ENCODE measurements at regions not wholly inside any gene's neighbourhood (a gene's known extent, or its start where the extent isn't known, plus 50 kb on each side); places are given as distances from the start of the nearest gene placed in this dataset.

DNA sequence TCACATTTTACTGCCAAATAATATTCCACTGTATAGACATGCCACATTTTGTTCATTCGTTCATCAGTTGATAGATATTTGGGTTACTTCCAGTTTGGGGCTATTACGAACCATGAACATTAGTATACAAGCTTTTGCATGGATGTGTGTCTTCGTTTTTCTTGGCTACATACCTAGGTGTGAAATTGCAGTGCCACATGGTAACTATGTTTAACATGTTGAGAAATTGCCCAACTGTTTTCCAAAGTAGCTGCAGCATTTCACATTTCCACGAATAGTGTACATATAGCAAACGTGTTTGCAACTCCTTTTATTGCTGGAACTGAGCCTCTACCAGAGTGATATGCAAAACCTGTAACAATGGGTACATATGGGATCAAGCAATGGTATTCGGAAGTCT lies 221.5 kb downstream of the VEGFC start:
- TF ChIP-seq, protein P1, sequence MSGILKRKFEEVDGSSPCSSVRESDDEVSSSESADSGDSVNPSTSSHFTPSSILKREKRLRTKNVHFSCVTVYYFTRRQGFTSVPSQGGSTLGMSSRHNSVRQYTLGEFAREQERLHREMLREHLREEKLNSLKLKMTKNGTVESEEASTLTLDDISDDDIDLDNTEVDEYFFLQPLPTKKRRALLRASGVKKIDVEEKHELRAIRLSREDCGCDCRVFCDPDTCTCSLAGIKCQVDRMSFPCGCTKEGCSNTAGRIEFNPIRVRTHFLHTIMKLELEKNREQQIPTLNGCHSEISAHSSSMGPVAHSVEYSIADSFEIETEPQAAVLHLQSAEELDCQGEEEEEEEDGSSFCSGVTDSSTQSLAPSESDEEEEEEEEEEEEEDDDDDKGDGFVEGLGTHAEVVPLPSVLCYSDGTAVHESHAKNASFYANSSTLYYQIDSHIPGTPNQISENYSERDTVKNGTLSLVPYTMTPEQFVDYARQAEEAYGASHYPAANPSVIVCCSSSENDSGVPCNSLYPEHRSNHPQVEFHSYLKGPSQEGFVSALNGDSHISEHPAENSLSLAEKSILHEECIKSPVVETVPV (CRISPR knock-in tag; IDR thresholded peaks at IDR 0.05) = no peak
- no peak for TF ChIP-seq BACH2 (CRISPR knock-in tag; IDR thresholded peaks at IDR 0.05; ENCODE audit: borderline replicate concordance)
- no peak for TF ChIP-seq TCF4 (CRISPR knock-in tag; IDR thresholded peaks at IDR 0.05; ENCODE audit: borderline replicate concordance)
- TF ChIP-seq, protein P2, sequence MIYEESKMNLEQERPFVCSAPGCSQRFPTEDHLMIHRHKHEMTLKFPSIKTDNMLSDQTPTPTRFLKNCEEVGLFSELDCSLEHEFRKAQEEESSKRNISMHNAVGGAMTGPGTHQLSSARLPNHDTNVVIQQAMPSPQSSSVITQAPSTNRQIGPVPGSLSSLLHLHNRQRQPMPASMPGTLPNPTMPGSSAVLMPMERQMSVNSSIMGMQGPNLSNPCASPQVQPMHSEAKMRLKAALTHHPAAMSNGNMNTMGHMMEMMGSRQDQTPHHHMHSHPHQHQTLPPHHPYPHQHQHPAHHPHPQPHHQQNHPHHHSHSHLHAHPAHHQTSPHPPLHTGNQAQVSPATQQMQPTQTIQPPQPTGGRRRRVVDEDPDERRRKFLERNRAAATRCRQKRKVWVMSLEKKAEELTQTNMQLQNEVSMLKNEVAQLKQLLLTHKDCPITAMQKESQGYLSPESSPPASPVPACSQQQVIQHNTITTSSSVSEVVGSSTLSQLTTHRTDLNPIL (CRISPR knock-in tag; IDR thresholded peaks at IDR 0.05; ENCODE audit: low read depth) = no peak
- no peak for TF ChIP-seq ZNF70 (CRISPR knock-in tag; IDR thresholded peaks at IDR 0.05)
- TF ChIP-seq OSR1 (CRISPR knock-in tag; IDR thresholded peaks at IDR 0.05) = no peak
- TF ChIP-seq TOX (CRISPR knock-in tag; IDR thresholded peaks at IDR 0.05; ENCODE audit: borderline replicate concordance) = no peak
- no peak for TF ChIP-seq ESRRG (CRISPR knock-in tag; IDR thresholded peaks at IDR 0.05)
- no peak for TF ChIP-seq SNAI2 (CRISPR knock-in tag; IDR thresholded peaks at IDR 0.05)
- TF ChIP-seq ARNTL (CRISPR knock-in tag; IDR thresholded peaks at IDR 0.05; ENCODE audit: borderline replicate concordance, low read depth) = no peak
- TF ChIP-seq PATZ1 (CRISPR knock-in tag; IDR thresholded peaks at IDR 0.05; ENCODE audit: borderline replicate concordance) = no peak
- no peak for TF ChIP-seq POU6F1 (CRISPR knock-in tag; IDR thresholded peaks at IDR 0.05; ENCODE audit: borderline replicate concordance, low read depth)
- no peak for TF ChIP-seq ZNF565 (CRISPR knock-in tag; conservative IDR thresholded peaks at IDR 0.05; ENCODE audit: low read depth)
- TF ChIP-seq, protein P3, sequence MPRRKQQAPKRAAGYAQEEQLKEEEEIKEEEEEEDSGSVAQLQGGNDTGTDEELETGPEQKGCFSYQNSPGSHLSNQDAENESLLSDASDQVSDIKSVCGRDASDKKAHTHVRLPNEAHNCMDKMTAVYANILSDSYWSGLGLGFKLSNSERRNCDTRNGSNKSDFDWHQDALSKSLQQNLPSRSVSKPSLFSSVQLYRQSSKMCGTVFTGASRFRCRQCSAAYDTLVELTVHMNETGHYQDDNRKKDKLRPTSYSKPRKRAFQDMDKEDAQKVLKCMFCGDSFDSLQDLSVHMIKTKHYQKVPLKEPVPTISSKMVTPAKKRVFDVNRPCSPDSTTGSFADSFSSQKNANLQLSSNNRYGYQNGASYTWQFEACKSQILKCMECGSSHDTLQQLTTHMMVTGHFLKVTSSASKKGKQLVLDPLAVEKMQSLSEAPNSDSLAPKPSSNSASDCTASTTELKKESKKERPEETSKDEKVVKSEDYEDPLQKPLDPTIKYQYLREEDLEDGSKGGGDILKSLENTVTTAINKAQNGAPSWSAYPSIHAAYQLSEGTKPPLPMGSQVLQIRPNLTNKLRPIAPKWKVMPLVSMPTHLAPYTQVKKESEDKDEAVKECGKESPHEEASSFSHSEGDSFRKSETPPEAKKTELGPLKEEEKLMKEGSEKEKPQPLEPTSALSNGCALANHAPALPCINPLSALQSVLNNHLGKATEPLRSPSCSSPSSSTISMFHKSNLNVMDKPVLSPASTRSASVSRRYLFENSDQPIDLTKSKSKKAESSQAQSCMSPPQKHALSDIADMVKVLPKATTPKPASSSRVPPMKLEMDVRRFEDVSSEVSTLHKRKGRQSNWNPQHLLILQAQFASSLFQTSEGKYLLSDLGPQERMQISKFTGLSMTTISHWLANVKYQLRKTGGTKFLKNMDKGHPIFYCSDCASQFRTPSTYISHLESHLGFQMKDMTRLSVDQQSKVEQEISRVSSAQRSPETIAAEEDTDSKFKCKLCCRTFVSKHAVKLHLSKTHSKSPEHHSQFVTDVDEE (CRISPR knock-in tag; IDR thresholded peaks at IDR 0.05) = no peak
- no peak for TF ChIP-seq ZFP3 (CRISPR knock-in tag; IDR thresholded peaks at IDR 0.05)
- ATAC-seq = no peak

DNA sequence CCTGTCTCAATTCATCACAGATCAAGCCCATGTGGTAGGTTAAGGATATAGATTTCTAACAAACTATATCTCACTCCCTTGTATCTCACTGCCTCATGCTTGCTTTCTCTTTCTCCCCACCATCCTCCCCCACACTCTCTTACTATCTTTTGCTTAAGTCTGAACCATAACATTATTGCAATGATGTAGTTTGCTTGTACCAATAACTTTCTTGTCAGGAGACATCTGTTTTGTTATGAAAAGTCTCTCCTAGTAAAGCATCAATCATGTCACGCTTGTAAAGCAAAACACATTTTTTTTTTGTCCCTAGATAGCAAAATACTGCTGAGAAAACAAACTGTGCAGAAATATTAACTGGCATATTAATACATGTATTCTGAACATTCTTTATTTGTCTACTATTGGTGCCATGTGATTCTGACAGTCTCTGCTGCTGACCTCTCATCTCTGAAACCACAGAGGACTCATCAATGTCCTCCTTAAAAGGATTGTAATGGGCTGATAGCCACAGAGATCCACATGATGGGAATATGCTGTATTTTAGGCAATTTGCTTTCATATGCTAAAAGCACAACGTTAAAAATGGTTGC lies 217.5 kb downstream of the VEGFC start:
- ATAC-seq = no peak; the same call in 2 of the 3 replicates
- TF ChIP-seq POU6F1 (CRISPR knock-in tag; IDR thresholded peaks at IDR 0.05; ENCODE audit: borderline replicate concordance, low read depth) = no peak
- TF ChIP-seq, protein P2 (CRISPR knock-in tag; IDR thresholded peaks at IDR 0.05; ENCODE audit: low read depth) = no peak
- no peak for TF ChIP-seq SNAI2 (CRISPR knock-in tag; IDR thresholded peaks at IDR 0.05)
- TF ChIP-seq ESRRG (CRISPR knock-in tag; IDR thresholded peaks at IDR 0.05) = no peak
- no peak for TF ChIP-seq ZNF8 (CRISPR knock-in tag; IDR thresholded peaks at IDR 0.05)
- no peak for TF ChIP-seq ISL1 (CRISPR knock-in tag; IDR thresholded peaks at IDR 0.05)
- no peak for TF ChIP-seq OSR1 (CRISPR knock-in tag; IDR thresholded peaks at IDR 0.05)
- TF ChIP-seq RARB (CRISPR knock-in tag; IDR thresholded peaks at IDR 0.05) = no peak
- TF ChIP-seq, protein P1 (CRISPR knock-in tag; IDR thresholded peaks at IDR 0.05) = no peak
- TF ChIP-seq TOX (CRISPR knock-in tag; IDR thresholded peaks at IDR 0.05; ENCODE audit: borderline replicate concordance) = no peak
- TF ChIP-seq ZFP30 (CRISPR knock-in tag; IDR thresholded peaks at IDR 0.05) = no peak
- TF ChIP-seq ZNF70 (CRISPR knock-in tag; IDR thresholded peaks at IDR 0.05) = no peak
- no peak for TF ChIP-seq PATZ1 (CRISPR knock-in tag; IDR thresholded peaks at IDR 0.05; ENCODE audit: borderline replicate concordance)
- TF ChIP-seq ZNF565 (CRISPR knock-in tag; conservative IDR thresholded peaks at IDR 0.05; ENCODE audit: low read depth) = no peak

Data from SK-N-SH treated with all-trans-retinoic acid at 6 μM for 48 hours (cell line).